ENCODE measurements at regions not wholly inside any gene's neighbourhood (a gene's known extent, or its start where the extent isn't known, plus 50 kb on each side); places are given as distances from the start of the nearest gene placed in this dataset.

GRCh38 chr2:20541294-20541640, 94.4 kb downstream of the RHOB start:
- no peak for DNase-seq

DNA sequence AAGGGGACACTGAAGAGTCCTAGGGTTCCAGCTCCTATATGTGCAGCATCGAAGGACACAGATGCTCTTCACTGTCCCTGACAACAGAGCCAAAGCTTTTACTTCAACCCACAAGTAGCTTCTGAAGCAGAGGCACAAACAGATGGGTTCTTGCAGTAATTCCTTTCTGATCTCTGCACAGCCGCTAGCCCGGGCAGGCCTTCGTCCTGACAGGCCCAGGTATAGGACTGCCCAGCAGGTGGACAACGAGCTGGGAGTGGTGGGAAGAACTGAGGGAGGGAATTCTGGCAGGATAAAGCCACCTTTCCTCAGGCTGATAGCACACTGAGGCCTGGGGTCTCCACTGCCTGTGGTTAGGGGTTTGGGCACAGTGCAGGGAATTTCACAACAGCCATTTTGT, 94.8 kb downstream of the RHOB start:
- DNase-seq, result no peak

DNA sequence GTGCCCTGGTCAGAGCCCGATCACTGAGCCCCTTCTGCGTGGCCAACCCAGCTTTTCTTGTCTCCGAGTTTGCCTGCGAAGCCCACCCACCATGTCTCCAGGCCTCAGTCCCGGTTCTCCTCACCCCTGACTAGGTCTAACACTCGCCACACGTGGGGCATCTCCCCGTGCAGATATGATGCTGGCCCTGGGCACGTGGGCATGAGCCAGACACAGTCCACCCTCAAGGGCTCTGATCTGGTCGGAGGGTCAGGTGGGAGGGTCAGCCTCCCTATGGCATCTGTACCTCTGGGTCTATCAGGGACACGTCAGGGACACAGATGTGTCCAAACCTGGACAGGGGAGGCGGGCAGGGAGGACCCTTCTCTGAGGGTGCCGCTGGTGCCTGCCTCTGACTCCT, 95.4 kb downstream of the RHOB start:
- DNase-seq, result no peak

- no peak for DNase-seq
Observed at GRCh38 chr2:20542746-20543468, 96.0 kb downstream of the RHOB start.

DNA sequence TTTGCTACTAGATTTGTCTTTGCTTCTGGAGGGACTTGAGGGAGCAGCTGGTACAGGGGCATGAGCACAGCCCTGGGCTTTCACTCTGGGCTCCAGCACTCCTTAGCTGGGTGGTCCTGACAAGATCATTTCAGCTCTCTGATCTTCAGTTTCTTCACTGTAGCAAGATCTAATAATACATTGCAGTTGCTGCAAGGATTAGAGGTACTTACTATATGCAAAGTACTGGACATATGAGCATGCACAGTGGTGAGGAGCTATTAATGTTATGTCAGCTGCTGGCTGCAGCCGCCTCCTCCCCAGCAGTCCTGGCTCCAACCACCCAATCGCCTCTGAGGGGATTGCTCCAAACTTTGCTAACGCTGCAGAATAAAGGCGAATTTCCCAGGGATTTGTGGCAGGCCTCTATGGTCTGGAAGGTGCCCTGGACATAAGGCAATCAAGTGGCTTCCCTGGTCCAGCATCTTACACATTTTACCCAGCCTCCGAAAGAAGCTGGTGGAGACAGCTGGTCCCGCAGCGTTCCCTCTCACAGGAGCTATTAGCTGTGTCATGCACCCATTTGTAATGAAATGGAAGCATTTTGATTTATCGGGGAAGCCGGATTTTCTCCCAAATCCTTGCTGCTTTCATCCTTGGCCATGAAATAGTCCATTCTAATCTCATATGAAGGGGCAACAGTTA, 96.7 kb downstream of the RHOB start:
- no peak for DNase-seq

DNA sequence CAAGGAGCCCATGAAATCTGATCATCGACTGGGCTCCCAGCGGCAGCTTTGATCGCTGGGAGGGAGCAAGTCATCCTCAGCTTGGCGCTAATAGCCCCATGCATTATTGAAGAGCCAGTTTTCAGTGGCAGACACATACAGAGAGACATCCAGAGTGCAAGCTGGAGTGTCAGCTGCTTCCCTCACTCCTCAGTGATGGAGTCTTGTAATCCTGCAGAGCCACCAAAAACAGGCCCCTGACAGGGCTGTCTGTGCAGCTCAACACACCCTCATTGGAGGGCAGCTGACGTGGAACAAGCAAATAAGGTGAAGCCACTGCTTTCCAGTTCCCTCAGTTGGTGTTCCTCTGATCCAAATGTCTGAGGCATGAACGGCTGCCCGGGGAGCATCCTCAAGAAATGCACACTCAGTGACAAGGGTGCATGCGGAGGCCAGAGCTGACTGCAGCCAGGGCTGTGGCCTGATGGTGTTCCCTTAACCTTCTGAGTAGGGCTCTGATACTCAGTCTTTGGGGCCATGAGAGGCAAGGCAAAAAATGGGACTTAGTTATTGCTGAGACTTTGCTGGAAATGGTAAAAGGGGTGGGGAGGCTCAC, 97.4 kb downstream of the RHOB start:
- no peak for DNase-seq

DNA sequence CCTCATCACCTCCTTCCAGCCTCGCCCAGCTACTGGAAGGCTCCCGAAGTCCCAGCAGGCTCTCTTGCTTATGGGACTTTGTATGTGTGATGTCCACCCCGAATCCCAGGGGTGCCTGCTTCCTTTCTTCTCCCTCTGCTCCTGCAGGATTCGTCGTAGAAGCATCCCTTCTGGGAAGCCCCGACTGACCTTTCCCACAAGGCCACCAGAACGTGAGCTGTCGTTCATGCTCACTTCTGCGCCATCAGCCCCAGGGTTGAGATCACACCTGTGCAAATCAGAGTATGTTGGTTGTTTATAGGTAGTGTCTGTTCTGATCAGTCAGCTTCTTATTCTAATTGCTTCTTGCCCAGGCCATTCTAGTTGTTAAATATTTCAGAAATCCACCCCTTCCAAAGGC, 101.8 kb downstream of the HS1BP3 start:
- DNase-seq, result no peak

GRCh38 chr2:20549691-20550348, 101.1 kb downstream of the HS1BP3 start:
- no peak for DNase-seq

GRCh38 chr2:20551260-20551944, 99.5 kb downstream of the HS1BP3 start:
- DNase-seq, result no peak

- no peak for DNase-seq
Observed at GRCh38 chr2:20551945-20552328, 99.0 kb downstream of the HS1BP3 start.

- no peak for DNase-seq
Observed at GRCh38 chr2:20552847-20553246, 98.1 kb downstream of the HS1BP3 start.

- DNase-seq, result no peak
Observed at GRCh38 chr2:20553580-20553979, 97.3 kb downstream of the HS1BP3 start.

DNA sequence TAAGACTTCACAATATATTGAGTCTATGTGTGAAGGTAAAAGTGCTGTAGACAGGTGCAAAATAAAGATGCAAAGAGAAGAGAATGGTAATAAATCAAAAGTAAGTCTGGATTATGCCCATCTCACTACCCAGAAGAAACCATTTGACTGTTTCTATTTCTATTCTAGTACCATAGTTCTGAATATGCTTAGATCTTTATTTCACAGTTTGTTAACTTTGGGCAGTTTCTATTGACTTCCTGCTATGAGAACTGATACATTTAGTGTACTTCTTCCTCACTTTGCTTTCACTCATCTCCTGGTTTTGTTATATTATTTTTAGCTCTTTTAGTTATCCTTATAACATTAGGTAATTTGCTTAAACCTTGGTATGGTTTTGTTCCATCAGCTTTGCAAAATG, 94.9 kb downstream of the HS1BP3 start:
- DNase-seq, result no peak

DNA sequence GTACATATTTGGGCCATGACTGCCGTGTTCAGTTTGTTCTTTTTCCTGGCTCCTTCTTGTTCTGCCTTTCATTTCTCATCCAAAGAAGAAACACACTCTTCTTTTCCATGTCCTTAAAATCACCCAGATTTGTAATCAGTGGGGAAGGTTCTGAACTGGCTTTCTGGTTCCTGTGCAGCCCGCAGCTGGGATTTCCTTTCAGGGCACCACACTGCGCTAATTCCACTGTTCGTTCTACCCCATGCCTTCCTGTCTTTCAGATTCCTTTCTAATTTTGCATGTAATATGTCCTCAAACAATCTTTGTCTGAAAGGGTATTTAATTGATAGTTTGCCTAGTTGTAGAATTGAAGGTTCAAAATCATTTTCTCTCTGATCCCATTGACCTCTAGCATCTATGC, 94.1 kb downstream of the HS1BP3 start:
- DNase-seq, result no peak

DNA sequence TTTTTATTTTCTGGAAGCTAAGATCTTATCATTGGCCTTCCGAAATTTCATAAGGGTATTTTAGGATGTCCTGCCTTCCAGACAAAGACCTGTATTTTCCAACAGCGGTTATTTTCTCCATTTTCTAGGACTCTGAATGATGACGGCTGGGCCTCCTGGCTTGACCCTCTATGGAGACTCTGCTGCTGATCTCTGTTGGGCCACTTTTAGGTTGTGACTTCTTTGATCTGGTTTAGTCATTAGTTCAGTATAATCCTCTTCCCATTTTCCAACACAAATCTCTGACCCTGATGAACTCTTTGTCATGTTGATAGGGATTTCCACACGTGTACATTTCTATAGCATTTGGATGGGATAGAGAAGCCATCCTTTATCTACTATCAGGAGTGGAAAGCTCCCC, 93.7 kb downstream of the HS1BP3 start:
- no peak for DNase-seq

DNA sequence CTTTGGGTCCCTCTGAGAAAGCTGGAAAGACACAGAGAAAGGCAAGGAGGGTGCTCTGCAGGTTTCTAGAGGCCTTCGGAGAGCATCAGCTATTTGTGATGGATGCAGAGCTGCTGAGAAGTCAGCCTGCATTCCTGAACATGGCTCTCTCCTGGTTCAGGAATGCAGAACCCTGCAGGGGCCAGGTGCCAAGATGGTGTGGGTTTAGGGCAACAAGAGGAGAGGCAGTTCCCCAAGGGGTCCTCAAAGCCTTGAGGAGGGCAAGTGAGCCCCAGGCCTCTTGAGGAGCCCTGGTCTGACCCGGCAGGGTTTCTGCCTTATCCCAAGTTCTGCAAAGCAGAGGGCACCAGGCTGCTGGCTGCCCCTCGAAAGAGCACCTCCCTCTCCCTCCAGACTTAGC, 93.3 kb downstream of the HS1BP3 start:
- DNase-seq, result no peak

GRCh38 chr2:20558391-20559150, 92.3 kb downstream of the HS1BP3 start:
- no peak for DNase-seq

- no peak for DNase-seq
Observed at GRCh38 chr2:20559277-20559676, 91.6 kb downstream of the HS1BP3 start.

DNA sequence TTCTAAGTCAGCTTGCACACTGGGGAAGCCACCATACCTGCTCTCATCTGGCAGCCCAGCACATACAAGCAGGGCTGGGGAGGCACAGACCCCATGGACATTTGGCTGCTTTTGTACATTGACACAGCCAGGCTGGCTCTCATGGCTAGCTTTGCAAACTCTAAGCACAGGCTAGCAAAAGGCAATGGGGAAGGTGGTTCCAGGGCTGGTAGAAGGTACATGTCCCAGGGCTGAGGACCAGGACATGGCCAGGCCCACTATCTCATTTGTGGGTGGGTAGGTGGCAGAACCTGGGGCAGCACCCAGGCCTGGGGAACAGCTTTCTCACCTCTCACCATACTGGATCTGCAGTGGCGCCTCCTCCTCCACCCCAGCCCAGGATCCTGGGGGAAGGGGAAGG, 90.9 kb downstream of the HS1BP3 start:
- DNase-seq, result no peak

- DNase-seq, result no peak
Observed at GRCh38 chr2:20560891-20561636, 89.8 kb downstream of the HS1BP3 start.

DNA sequence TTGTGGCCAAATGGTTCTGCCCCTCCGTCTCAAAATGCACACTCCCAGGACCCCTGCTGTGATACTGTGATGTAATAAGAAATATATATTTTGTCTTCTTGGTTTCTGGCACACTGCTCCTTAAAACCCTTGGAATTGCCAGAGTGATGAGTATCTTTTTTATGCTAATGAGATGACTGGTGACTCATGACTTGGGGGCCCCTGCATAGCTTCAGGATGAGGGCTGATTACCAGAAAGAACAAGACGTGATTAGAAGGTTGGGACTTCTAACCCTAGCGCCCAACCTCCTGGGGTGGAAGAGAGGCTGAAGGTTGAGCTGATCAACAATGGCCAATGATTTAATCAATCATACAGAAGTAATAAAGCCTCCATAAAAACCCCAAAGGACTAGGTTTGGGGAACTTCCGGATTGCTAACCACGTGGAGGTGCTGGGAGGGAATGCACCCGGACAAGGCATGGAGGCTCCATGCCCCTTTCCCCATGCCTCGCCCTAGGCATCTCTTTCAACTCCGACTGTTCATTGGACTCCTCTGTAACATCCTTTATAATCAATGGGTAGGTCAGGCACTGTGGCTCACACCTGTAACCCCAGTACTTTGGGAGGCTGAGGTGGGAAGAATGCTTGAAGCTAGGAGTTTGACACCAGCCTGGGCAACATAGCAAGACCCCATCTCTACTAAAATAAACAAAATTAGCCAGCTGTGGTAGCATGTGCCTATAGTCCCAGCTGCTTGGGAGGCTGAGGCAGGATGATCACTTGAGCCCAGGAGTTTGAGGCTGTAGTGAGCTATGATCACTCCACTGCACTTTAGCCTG, 89.1 kb downstream of the HS1BP3 start:
- no peak for DNase-seq
